ENCODE measurements at regions not wholly inside any gene's neighbourhood (a gene's known extent, or its start where the extent isn't known, plus 50 kb on each side); places are given as distances from the start of the nearest gene placed in this dataset.
"Not testable (repeated sequence)": the region's sequence is repeated elsewhere in the genome, so short reads cannot be mapped to it uniquely, and the experiment has no call there.

DNA sequence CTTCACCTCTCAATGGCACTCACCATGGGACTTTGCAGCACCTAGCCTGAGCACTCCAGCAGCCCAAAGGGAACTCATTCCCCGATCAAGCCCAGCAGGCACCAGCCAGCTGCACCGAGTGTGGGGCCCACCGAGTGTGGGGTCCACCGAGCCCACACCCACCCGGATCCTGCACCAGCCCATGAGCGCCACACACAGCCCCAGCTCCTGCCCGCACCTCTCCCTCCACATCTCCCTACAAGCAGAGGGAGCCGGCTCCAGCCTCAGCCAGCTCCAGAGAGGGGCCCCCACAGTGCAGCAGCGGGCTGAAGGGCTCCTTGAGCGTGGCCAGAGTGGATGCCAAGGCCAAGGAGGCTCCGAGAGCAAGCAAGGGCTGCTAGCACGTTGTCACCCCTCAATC is 1182.4 kb downstream of the HACE1 start:
- DNase-seq (ENCODE audit: low spot score) = no peak

DNA sequence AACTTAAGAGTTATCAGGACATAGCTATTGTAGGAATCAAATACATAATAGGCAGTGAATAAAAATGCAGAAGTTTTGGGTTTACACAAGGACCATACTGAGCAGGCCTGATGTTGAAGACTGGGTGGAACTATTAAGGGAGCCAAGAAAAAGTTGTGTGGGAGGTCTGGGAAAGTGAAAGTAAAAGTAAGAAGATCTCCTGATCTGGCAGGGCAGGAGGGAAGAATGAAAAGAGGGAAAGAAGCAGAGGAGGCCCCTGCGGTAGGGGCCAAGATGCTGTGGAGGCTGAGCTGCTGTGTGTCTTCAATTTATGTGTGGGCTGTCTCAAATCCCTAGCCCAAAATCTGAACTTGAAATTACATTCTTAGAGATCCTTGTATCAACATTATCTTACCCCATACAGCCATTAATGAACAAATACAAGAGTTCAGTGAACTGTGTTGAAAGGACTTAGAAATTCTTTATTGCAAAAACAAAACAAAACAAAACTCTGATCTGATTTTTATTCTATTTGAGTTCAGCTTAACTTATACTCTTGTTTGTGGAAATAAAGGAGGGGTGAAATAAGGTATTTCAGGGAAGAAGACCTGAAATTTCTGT is 1183.8 kb downstream of the HACE1 start:
- DNase-seq (ENCODE audit: low spot score) = no peak

DNA sequence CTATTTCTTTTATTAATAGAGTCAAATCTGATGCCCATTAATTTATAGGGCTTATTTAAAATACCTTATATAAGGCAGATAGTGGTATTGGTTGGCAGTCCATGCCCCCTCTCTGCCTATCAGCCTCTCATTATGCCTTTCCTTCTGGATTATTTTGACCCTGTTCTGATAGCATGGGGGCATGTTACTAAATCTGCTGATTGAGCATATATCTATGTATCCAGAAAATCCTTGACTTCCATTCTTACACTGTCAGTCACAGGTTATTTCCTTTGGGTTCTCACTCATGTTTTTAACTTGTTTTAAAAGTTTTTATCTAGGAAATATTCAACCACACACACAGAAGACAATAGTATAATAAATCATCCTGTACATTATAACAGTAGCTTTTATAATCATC is 1184.9 kb downstream of the HACE1 start:
- no peak for DNase-seq (ENCODE audit: low spot score)

DNA sequence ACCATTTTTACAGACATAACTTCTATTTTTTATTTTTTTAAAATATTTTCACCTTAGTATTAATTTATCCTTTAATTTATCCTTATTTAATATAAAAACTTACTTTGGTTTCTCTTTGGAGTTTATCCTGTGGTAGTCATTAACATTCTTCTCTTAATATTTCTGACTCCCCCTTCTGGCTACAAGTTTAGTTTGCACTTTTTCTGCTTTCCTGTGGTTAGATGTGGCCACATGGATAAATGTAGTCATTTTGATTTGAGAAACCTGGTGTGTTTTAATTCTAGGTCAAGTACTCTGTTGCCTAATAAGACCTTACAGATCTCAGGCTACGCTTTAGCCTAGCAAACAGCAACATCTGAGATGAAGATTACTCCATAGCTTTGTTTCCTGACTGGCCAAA is 1187.5 kb downstream of the HACE1 start:
- no peak for DNase-seq (ENCODE audit: low spot score)

DNA sequence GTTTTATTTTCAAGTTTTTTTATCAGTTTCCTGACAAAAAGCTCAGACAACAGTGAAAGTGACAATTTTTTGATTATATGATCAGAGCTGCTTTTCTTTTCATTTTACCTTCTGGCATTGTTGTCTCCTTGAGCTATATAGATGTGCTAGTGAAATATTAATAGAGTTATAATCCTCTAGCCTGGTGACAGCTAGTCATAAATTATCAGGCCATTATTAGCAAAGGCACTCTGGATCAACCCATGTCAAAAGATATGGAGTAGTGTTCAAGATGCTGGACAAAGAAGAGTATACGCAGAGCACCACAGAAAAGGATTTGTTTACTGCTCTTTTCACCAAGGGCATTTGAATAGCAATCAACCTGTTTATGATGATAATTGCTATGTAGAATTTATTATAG is 1230.1 kb downstream of the HACE1 start:
- no peak for DNase-seq (ENCODE audit: low spot score)

DNA sequence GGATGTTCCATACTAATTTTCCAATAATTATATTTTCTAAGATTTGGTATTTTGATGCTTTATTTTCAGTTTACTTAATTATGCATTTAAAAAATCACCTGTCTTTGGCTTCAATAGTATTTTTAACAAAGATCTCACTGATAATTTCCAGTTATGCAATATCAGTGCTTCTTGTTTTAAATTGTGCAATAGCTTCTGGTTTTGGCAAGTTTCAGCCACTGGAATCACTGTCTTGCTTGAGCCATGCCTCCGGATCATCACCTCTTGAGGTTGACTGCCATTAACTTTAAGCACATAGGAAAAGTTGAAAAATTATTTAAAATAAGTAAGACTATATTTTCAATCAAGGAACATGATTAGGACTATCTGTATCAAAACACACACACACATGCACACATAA is 1242.1 kb downstream of the HACE1 start:
- no peak for DNase-seq (ENCODE audit: low spot score)

DNA sequence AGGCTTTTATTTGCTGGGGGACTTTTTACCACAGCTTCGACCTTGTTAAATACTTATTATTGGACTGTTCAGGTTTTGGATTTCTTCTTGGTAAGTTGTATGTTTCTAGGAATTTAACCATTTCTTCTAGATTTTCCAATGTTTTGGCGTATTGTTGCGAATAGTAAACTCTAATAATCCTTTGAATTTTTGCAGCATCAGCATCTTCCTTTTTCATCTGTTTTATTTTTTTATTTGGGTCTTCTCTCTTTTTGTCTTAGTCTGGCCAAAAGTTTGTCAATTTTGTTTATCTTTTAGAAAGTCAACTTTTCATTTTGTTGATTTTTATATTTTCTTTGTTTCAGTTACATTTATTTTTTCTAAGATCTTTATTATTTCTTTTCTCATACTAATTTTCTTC is 1272.0 kb downstream of the HACE1 start:
- no peak for DNase-seq (ENCODE audit: low spot score)

DNA sequence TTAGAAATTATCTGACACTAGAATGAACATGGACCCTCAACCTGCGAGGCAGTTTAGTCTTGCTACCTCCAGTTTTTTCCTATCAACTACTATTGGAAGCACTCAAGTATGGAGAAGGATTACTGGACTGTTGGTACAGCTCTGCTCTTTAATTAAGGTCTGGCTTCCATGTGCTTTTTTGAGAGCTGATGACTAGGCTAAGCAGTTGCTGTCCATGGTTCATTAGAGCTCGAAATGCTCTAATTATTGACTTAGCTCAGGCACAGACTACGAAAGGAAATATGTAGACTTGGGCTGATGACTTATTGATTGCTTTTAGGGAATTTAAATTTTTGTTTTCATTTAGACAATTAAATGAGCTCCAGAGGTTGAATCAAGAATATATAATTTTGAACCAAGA is 1281.6 kb downstream of the HACE1 start:
- DNase-seq (ENCODE audit: low spot score) = no peak

DNA sequence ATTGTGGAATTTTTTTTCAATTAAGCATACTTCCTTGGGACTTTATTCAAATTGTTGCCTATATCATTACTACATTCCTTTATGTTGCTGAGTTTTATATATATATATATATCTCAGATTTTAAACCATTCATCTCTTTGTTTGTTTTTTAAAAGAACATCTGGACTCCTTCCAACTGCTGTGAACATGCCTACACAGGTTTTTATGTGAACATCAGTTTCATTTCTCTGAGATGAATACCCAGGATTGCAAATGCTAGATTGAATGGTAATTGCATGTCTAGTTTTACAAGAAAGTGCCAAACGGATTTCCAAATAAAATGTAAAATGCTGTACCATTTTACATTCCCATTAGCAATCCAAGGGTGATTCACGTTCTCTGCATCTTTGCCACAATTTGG is 1289.3 kb downstream of the HACE1 start:
- no peak for DNase-seq (ENCODE audit: low spot score)

DNA sequence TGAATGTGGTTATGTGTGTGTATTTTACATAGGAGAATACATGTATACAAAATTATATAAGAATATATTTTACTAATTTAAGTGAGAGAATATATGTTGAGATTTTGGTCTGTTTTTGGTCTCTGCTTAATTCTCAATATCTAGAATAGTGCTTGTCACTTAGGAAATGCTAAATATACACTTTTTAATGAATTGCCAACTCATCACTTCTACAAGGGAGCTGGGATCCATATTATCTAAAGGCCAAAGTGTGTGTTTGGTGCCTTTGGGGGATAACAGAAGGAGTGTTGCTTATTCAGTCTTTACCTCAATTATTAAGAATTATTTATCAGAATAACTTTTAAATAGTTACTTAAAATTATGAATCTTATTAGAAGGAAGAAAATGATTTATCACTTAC is 1304.8 kb downstream of the HACE1 start:
- DNase-seq (ENCODE audit: low spot score) = no peak

DNA sequence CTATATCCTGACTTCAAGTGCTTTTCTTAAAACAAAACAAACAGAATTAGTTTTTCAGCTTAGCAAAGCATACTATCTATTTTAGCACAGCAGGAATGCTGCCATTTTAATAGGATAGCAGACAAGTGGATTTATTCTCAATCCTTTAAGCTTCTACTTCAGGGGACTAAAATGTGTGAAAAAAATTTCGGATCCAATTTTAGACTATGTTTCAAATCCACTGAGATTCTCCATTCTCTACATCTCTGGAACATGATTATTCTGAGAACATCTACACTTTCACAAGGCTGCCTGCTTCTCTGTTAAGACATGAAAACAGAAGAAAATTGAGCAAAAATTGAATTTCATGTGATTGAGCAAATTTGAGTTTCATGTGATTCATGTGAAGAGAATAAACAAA is 1321.3 kb downstream of the HACE1 start:
- no peak for DNase-seq (ENCODE audit: low spot score)

DNA sequence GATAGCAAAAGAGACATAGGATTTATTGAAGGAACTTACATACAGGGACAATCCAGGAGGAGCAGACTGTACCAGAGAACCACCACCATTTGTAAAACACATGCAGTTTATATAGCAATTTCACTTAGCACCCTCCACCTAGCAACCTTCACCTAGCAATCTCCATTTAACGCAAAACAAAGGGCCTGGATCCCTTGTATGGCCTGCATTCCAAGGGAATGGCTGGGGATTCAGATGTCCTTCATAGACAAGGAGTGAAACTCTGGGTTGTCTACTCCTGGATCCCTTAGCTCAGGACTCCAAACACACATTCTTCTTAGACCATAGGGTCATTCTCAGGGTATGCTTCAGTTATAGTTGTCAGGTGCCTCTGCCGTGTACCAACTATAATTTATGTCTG is 1324.9 kb downstream of the HACE1 start:
- DNase-seq (ENCODE audit: low spot score) = no peak

DNA sequence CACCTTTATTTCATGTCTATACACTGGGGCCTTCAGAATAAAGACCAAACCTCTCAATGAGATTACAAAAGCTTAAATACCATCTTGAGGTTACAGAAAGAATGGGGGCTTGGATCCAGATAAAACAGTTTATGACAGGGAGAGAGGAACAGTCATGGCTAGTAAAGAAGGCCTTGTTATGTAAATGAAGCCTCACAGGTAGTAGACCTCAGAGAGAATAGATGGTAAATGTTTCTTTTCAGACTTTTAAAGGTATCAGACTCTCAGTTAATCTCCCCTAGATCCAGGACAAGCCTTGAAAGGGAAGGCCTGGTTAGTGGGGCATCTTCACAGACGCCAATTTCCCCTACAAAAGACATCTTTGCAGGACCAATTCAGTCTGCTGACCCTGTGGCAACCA is 1325.6 kb downstream of the HACE1 start:
- no peak for DNase-seq (ENCODE audit: low spot score)

DNA sequence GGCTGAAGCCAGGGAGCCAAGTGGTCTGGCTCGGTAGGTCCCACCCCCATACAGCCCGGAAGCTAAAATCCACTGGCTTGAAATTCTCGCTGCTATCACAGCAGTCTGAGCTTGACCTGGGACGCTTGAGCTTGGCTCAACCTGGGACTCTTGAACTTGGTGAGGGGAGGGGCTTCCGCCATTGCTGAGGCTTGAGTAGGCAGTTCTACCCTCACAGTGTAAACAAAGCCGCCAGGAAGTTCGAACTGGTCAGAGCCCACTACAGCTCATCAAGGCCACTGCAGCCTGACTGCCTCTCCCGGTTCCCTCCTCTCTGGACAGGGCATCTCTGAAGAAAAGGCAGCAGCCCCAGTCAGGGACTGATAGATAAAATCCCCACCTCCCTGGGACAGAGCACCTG is 1337.7 kb downstream of the HACE1 start:
- DNase-seq (ENCODE audit: low spot score) = no peak

DNA sequence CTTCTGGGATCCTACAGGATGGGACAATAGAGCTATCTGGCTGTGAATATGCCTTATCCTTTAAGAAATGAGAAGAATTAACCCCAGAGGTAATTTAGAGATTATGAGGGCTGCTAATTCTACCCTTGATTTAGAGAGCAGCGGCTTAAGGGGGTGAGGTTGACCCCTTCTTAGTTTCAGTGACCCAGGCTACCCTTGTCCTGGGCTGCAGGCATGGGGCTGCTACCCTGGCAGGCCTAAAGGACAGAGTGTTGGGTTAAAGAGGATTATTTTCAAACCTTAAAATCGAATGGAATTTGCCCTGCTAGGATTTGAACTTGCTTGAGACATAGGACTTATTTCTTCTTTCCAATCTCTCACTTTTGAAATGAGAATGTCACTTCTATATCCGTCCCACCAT is 1343.4 kb downstream of the HACE1 start:
- no peak for DNase-seq (ENCODE audit: low spot score)

DNA sequence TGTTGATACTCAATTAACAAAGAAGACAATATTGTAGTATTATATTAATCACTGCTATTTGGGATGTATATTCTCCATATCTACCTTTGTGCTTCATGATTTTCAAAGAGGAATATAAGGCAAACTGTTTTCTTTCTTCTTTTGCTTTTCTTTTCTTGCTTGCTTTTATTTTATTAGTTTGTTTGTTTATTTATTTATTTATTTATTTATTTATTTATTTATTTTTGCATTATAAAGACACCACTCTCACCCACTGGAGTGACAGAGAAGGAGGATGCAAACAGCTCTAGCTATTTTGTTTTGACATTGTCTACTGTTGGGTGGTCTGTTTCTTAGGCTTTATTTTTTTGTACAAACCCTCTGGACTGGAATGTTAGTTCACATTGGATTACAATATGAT is 1352.7 kb downstream of the HACE1 start:
- no peak for DNase-seq (ENCODE audit: low spot score)

DNA sequence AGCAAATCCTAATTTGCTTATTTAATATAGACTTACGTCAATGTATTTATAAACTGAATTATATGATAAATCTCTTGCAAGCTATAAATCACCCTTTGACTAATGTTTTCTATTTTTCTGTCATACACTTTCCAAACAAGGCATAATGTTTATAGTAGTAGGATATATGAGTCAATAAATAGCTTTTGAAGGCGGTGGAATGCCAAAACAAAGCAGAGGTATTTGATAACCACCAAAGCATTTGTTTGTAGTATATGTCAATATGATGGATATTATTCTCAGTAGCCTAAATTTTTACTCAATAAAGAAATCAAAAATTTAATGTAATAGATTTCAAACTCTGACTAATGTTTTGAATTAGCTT is 1354.6 kb downstream of the HACE1 start:
- no peak for DNase-seq (ENCODE audit: low spot score)

DNA sequence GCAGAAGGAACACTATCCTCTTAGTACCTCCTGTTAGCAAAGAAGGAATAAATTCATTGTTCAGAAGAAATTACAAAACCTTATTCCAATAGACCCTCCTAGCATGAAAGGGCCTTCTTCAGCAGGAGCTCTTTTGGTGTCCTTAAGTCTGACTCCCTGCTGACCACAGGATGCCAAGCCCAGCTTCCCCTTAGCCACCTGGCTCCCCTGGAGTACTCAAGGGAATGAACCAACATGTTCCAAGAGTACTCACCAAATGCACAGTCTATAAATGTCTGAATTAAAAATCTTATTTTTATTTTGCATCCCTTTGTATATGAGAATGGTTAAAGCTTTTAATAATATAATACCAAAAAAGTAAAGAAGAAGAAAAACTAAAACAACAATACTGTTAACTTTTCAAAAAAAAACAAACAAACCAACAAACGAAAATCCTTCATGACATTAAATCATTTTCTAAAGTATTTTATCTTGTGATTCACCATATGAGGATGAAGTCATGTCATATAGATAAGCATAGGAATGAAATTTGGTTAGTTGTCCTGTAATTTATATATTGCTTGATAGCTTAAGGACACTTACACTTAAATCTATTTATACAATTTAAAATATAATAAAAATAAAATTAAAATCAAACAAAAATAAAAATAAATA is 1355.1 kb downstream of the HACE1 start:
- DNase-seq (ENCODE audit: low spot score) = no peak

DNA sequence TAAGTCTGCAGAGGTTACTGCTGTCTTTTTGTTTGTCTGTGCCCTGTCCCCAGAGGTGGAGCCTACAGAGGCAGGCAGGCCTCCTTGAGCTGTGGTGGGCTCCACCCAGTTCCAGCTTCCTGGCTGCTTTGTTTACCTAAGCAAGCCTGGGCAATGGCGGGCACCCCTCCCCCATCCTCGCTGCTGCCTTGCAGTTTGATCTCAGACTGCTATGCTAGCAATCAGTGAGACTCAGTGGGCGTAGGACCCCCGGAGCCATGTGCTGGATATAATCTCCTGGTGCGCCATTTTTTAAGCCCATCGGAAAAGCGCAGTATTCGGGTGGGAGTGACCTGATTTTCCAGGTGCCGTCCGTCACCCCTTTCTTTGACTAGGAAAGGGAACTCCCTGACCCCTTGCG is 1363.1 kb downstream of the HACE1 start:
- not testable (repeated sequence) for DNase-seq (ENCODE audit: low spot score)

DNA sequence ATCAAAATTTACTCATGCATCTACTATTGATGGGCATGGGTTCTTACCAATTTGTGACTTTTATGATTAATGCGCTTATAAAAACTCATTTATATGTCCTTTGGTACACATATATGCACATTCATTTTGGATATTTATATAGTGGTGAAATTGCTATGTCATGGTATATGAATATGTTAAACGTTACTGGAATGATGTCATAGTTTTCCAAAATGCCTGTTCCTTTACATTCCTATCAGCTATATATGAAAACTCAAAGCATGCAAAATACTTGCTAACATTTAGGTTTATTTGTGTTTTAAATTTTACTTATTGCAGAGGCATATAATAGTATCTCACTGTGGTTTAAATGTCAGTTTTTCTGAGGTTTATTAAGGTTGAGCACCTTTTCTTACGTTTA is 1403.1 kb downstream of the HACE1 start:
- DNase-seq (ENCODE audit: low spot score) = no peak

DNA sequence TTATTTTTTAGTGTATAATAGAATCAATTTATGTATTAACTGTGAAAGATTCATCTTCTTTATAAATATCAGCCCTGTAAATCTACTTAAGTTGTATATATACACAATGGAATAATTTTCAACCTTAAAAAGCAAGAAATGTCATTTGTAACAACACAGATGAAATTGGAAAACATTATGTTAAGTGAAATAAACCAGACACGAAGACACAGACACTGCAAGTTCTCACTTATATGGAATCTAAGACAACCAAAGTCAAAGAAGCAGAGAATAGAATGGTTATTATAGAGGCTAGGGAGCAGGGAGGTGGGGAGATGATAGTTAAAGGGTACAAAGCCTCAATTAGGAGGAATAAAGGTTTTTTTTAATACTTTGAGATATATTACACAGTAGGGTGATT is 1404.4 kb downstream of the HACE1 start:
- DNase-seq (ENCODE audit: low spot score) = no peak

DNA sequence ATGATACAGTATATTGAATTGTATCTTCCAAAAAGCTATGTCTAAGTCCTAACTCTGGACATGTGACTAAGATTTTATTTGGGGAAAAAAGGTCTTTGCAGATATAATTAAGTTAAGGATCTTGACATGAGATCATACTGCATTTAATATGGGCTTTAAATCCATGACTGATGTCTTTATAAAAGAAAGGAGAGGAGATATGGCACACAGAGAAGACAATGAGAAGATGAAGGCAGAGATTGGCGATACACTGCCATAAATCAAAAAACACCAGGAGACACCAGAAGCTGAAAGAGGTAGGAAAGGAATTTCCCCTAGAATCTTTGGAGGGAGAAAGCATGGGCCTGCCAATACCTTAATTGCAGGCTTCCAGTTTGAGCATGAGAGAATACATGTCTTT is 1450.2 kb downstream of the HACE1 start:
- no peak for DNase-seq (ENCODE audit: low spot score)

DNA sequence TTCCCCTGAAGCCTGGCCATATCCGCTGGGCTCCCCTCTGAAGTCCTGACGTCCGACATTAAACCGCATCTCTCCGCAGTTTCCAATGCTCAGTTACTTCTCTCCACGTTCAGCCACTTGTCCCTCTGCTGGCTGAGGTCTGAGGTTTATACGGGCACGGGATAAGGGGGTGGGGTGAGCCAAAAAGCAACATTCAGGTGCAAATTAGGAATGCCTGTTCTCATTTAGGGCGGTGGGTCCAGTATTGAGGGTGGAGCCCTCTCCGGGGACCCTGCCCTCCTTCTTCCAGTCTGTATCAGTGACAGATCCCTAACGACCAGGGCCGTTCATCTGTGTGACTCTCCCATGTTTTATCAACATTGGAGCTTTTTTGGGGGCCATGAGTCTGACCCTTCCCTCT is 1454.4 kb downstream of the HACE1 start:
- DNase-seq (ENCODE audit: low spot score) = no peak

DNA sequence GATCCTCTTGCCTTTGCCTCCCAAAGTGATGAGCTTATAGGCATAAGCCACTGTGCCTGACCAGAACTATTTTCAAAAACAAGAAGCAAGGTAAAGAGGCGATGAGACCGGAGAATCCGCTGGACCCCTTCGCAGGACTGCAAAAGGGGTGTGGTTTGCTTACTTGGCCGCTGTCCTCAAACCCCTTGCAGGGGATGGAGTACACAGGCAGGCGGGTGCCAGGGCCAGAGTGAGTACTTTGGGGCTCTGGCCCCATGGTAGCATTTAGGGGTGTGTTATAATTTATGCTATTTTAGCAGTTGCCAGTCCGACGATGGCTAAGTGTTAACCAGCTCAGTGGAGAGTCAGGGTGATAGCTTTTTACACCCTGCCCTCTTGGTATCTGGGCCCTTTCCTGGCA is 1454.9 kb downstream of the HACE1 start:
- DNase-seq (ENCODE audit: low spot score) = no peak
